WI38 (cell line): ENCODE measurements at regions not wholly inside any gene's neighbourhood (a gene's known extent, or its start where the extent isn't known, plus 50 kb on each side); places are given as distances from the start of the nearest gene placed in this dataset.

ENCODE experiments used
- H3K4me3 ChIP-seq: 2 replicates; pipeline ENCODE4 v1.5.1; 2011; ENCODE audit warnings: low read depth, mild to moderate bottlenecking, control low read depth, low read length
- CTCF ChIP-seq: IDR thresholded peaks from 2 replicates; pipeline ENCODE4 v1.5.1; 2012; ENCODE audit warnings: low read depth, mild to moderate bottlenecking, control low read depth, low read length

GRCh38 chr12:91866566-91866965 is 279.1 kb downstream of the BTG1 start:
- no peak overlapping the region for H3K4me3 ChIP-seq
- no peak for TF ChIP-seq CTCF

GRCh38 chr12:91863702-91864101 is 281.9 kb downstream of the BTG1 start:
- TF ChIP-seq CTCF = no peak
- no peak overlapping the region for H3K4me3 ChIP-seq

- TF ChIP-seq CTCF = no peak
- H3K4me3 ChIP-seq = no peak overlapping the region
These were observed 284.1 kb downstream of the BTG1 start for GRCh38 chr12:91861554-91861953.

- TF ChIP-seq CTCF = no peak
- no peak overlapping the region for H3K4me3 ChIP-seq
These were observed 286.3 kb downstream of the BTG1 start for GRCh38 chr12:91859347-91859746.

- no peak for TF ChIP-seq CTCF
- no peak overlapping the region for H3K4me3 ChIP-seq
These were observed 287.7 kb downstream of the BTG1 start for GRCh38 chr12:91857813-91858542.

- no peak overlapping the region for H3K4me3 ChIP-seq
- TF ChIP-seq CTCF = no peak
These were observed 290.9 kb downstream of the BTG1 start for GRCh38 chr12:91854725-91855124.

- no peak for TF ChIP-seq CTCF
- H3K4me3 ChIP-seq = no peak overlapping the region
These were observed 292.1 kb downstream of the BTG1 start for GRCh38 chr12:91853350-91854127.
